Small intestine (tissue), 7 donors: ENCODE measurements at regions not wholly inside any gene's neighbourhood (a gene's known extent, or its start where the extent isn't known, plus 50 kb on each side); places are given as distances from the start of the nearest gene placed in this dataset.

Source experiments
- DNase-seq, 2 donors: peaks; one replicate each; pipeline versions ENCODE4 v3.0.0 to v3.0.0-alpha.2; 2013
- FAIRE-seq: peaks from 2 replicates; lab custom pipeline; 2012; peaks lifted over from hg19 to GRCh38; lab: Jason Lieb, UNC
- H3K27ac ChIP-seq, 3 donors: one replicate each; pipeline ENCODE4 v1.5.1; 2013; ENCODE audit warnings: low read length in 2 of 3, mild to moderate bottlenecking in 2 of 3, control low read depth in 1 of 3, inconsistent platforms in 1 of 3, low read depth in 1 of 3, moderate library complexity in 1 of 3
- H3K27me3 ChIP-seq, 3 donors: one replicate each; pipeline ENCODE4 v1.6.1; 2013; ENCODE audit warnings: low read length in 3 of 3, inconsistent platforms in 1 of 3; ENCODE audit not compliant: control insufficient read depth in 3 of 3, insufficient read depth in 3 of 3
- H3K36me3 ChIP-seq, 3 donors: one replicate each; pipeline ENCODE4 v1.6.1; 2013; ENCODE audit warnings: low read length in 3 of 3, inconsistent platforms in 1 of 3, low read depth in 1 of 3, mild to moderate bottlenecking in 1 of 3, moderate library complexity in 1 of 3; ENCODE audit not compliant: control insufficient read depth in 3 of 3, insufficient read depth in 2 of 3
- H3K4me1 ChIP-seq, 3 donors: one replicate each; pipeline ENCODE4 v1.6.1; 2013; ENCODE audit warnings: low read length in 2 of 3, inconsistent platforms in 1 of 3, low read depth in 1 of 3, mild to moderate bottlenecking in 1 of 3, moderate library complexity in 1 of 3; ENCODE audit not compliant: control insufficient read depth in 3 of 3, insufficient read depth in 2 of 3
- H3K4me3 ChIP-seq, 3 donors: one replicate each; pipeline ENCODE4 v1.5.1; 2013; ENCODE audit warnings: low read length in 3 of 3, control low read depth in 1 of 3, inconsistent platforms in 1 of 3, low read depth in 1 of 3, mild to moderate bottlenecking in 1 of 3, moderate library complexity in 1 of 3
- H3K9me3 ChIP-seq, 2 donors: one replicate each; pipeline ENCODE4 v1.6.1; 2013; ENCODE audit warnings: low read depth in 1 of 2, low read length in 1 of 2; ENCODE audit not compliant: control insufficient read depth in 2 of 2, insufficient read depth in 1 of 2
- WGBS, 3 donors: extraction: QIAGEN DNeasy Blood & Tissue Kit; methylation state at CpG; one replicate each; pipeline ENCODE4 v1.1.7; 2013; 5-methylcytosine and 5-hydroxymethylcytosine counted together
- donor health status: healthy with polysubstance abuse.
- donor health status: control.
- donor health status: control.
- donor health status: Bipolar disorder and iron deficiency.
- donor health status: healthy.

GRCh38 chr2:217667035-217667434, 335.8 kb downstream of the TNS1 start:
- H3K4me1 ChIP-seq: no peaks in the 10 kb centered on the region
- DNase-seq (no peak), FAIRE-seq (no peak)
- no peaks in the 10 kb centered on the region for H3K36me3 ChIP-seq
- H3K27ac ChIP-seq: peak overlapping the region in 1 of 3 donors; percentile 2
- H3K9me3 ChIP-seq: no peaks in the 10 kb centered on the region
- H3K27me3 ChIP-seq: no peaks in the 10 kb centered on the region
- WGBS, 3 donors: 74 to 85% (median 79%) methylated on average over 2 of the region's 2 CpGs
- no peak overlapping the region for H3K4me3 ChIP-seq

DNA sequence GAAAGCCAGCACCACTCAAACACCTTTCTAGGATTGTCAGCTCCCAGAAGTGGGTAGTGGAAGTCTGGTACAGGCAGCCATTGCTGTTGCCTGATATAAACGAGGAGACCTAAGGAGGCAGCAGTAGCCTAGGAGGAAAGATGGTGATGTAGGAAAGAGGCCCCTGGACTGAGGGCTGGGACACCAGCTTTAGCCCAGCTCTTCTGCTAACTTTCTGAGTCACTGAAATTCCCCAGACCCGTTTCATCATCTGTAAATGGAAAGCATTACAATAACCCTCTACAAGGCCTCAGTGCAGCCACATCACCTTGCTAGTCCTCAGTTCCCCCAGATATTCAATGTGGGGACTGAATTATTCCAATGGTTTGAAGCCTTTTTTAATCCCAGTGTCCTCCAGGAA, 336.5 kb downstream of the TNS1 start:
- WGBS, 3 donors: 39 to 70% (median 58%) methylated on average over 2 of the region's 2 CpGs
- Histone ChIP-seq H3K4me3 (no peak overlapping the region), H3K27me3 (no peaks in the 10 kb centered on the region), H3K27ac (no peak overlapping the region), H3K4me1 (no peaks in the 10 kb centered on the region), H3K9me3 (no peaks in the 10 kb centered on the region), H3K36me3 (no peaks in the 10 kb centered on the region)
- DNase-seq (no peak), FAIRE-seq (no peak)

DNA sequence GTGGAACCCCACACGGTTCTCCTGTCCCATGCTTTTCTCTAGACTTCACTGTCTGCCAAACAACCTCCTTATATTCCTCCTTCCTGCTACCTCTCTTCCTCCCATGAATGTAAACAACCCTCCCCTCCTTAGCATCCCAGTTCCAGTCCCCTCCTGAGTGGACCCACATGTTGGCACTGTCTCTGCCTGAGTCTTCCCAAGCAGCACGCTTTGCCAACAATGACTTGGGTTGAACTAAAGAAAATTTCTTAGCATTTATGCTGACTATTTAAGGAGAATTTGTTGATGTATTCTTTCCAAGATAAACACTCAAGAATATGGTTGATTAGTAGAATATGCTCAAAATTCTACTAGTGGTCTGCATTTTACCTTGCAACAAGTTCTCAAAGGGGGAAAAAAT, 338.0 kb downstream of the TNS1 start:
- H3K4me1 ChIP-seq: peaks cover 0 to 2% (median 0%) of the 10 kb centered on the region in 3 donors

DNA sequence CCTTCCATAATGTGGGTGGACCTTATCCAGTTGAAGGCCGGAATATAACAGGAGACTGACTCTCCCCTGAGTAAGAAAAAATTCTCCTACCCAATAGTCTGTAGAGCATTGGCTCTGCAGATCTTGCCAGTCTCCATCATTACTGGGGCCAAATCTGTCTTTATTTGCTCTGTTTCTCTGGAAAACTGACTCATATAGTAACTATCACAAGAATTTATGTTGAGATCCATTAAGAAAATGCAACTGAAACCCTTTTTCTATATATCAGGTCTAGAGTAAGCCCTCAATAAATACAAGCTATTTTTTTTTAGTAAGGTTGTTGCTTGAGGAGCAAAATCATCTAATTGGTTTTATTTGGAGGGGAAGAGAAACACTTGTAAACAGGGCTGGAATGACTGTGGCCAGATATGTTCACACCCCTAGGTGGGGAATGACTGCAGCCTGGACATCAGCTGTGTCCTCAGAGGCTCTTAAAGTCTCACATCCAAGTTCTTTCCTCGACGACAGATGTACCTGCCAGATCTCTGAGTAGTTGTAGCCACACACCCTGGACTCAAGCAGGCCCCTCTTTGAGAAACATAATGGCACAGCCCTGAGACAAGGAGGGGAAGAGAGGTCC, 339.7 kb downstream of the TNS1 start:
- no peaks in the 10 kb centered on the region for H3K27me3 ChIP-seq
- FAIRE-seq (no peak), DNase-seq (no peak)
- H3K9me3 ChIP-seq: no peaks in the 10 kb centered on the region
- peaks cover 0 to 2% (median 0%) of the 10 kb centered on the region in 3 donors for H3K4me1 ChIP-seq
- no peaks in the 10 kb centered on the region for H3K36me3 ChIP-seq
- H3K27ac ChIP-seq: no peak overlapping the region
- H3K4me3 ChIP-seq: no peak overlapping the region
- WGBS, 3 donors: 81 to 92% (median 86%) methylated on average over 3 of the region's 3 CpGs

More for the DNA sequence above, 338.0 kb downstream of the TNS1 start:
- WGBS, 3 donors: 56 to 81% (median 59%) methylated on average over 2 of the region's 2 CpGs
- Histone ChIP-seq H3K4me3 (no peak overlapping the region), H3K9me3 (no peaks in the 10 kb centered on the region), H3K27me3 (no peaks in the 10 kb centered on the region), H3K36me3 (no peaks in the 10 kb centered on the region), H3K27ac (no peak overlapping the region)
- no peak for FAIRE-seq
- no peak for DNase-seq

GRCh38 chr2:217661378-217661777, 341.4 kb downstream of the TNS1 start:
- H3K27me3 ChIP-seq: peaks cover 0 to 3% (median 0%) of the 10 kb centered on the region in 3 donors
- FAIRE-seq: no peak
- no peaks in the 10 kb centered on the region for H3K9me3 ChIP-seq
- H3K27ac ChIP-seq: peak overlapping the region in 1 of 3 donors; percentile 69
- H3K4me3 ChIP-seq: no peak overlapping the region
- H3K4me1 ChIP-seq: peaks cover 0 to 2% (median 0%) of the 10 kb centered on the region in 3 donors
- DNase-seq: no peak
- H3K36me3 ChIP-seq: no peaks in the 10 kb centered on the region

- Histone ChIP-seq H3K27ac (no peak overlapping the region), H3K36me3 (no peaks in the 10 kb centered on the region), H3K4me3 (no peak overlapping the region), H3K9me3 (no peaks in the 10 kb centered on the region), H3K4me1 (peaks cover 0 to 2% (median 0%) of the 10 kb centered on the region in 3 donors), H3K27me3 (peaks cover 0 to 3% (median 0%) of the 10 kb centered on the region in 3 donors)
- FAIRE-seq (no peak), DNase-seq (no peak)
Observed at GRCh38 chr2:217660423-217660822, 342.4 kb downstream of the TNS1 start.

- Histone ChIP-seq H3K27ac (no peak overlapping the region), H3K4me1 (peaks cover 0 to 2% (median 0%) of the 10 kb centered on the region in 3 donors), H3K4me3 (no peak overlapping the region), H3K36me3 (no peaks in the 10 kb centered on the region), H3K27me3 (peaks cover 0 to 3% (median 0%) of the 10 kb centered on the region in 3 donors), H3K9me3 (no peaks in the 10 kb centered on the region)
- DNase-seq (no peak), FAIRE-seq (no peak)
Observed at GRCh38 chr2:217658806-217659205, 344.0 kb downstream of the TNS1 start.

DNA sequence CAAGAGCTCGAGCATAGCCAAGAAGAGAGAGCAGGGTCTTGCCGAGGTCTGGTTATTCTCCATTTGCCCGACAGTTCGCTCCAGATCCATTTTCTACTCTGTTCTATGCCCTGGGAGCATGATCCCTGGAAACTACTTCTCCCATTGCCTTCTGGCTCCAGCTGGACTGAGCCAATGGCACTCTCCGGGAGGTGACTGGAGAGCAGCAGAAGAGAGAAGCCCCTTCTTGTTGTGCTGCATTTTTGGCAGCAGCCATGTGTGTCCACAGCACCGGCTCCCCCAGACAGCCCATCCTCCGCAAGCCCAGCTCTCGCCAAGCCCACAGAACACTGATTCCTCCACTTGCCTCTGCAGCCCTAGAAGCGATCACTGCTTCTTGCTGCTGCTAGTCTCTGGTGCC, 345.5 kb downstream of the TNS1 start:
- WGBS, 3 donors: 88 to 92% (median 89%) methylated on average over 9 of the region's 9 CpGs
- Histone ChIP-seq H3K4me1 (peaks cover 0 to 2% (median 0%) of the 10 kb centered on the region in 3 donors), H3K27ac (no peak overlapping the region), H3K36me3 (no peaks in the 10 kb centered on the region), H3K4me3 (no peak overlapping the region), H3K27me3 (peaks cover 0 to 3% (median 0%) of the 10 kb centered on the region in 3 donors), H3K9me3 (no peaks in the 10 kb centered on the region)
- FAIRE-seq (no peak), DNase-seq (no peak)

DNA sequence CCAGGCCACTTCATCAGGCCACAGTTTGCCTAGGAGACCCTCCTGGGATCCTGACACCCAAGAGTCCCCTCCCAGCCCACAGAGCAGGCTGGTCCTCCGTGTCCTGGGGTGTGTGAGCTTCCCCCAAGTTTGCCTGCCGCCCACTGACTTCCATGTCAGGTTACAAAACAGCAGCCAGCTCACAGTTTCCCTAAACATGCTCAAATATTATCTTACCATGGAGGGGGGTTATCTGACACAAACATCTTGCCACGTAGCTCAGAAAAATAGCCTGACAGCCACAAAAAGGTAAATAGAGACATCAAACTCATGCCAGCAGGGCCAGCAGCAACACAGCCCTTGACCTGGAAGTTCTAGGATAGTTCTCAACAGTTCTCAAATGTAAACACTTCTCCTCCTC, 346.5 kb downstream of the TNS1 start:
- H3K27ac ChIP-seq: no peak overlapping the region
- H3K36me3 ChIP-seq: no peaks in the 10 kb centered on the region
- no peak for DNase-seq
- H3K27me3 ChIP-seq: peaks cover 0 to 3% (median 0%) of the 10 kb centered on the region in 3 donors
- WGBS, 3 donors: 40 to 64% (median 44%) methylated on average over 3 of the region's 3 CpGs
- FAIRE-seq: no peak
- H3K9me3 ChIP-seq: no peaks in the 10 kb centered on the region
- no peak overlapping the region for H3K4me3 ChIP-seq
- H3K4me1 ChIP-seq: peaks cover 0 to 2% (median 0%) of the 10 kb centered on the region in 3 donors
